LNCaP clone FGC (cell line): ENCODE measurements at regions not wholly inside any gene's neighbourhood (a gene's known extent, or its start where the extent isn't known, plus 50 kb on each side); places are given as distances from the start of the nearest gene placed in this dataset.

Source experiments
- DNase-seq: peaks from one replicate; pipeline ENCODE4 v3.0.0-alpha.2; 2011; ENCODE audit warnings: low read depth
- H3K4me3 ChIP-seq: 2 replicates; pipeline ENCODE4 v1.5.1; 2011; ENCODE audit warnings: mild to moderate bottlenecking, low read depth, low read length, control low read depth
- TF ChIP-seq, protein P1 (sequence below): IDR thresholded peaks from 2 replicates; pipeline ENCODE4 v1.5.1; 2012; ENCODE audit warnings: mild to moderate bottlenecking; ENCODE audit not compliant: control insufficient read depth, insufficient read depth; ENCODE audit errors: extremely low read depth

DNA sequence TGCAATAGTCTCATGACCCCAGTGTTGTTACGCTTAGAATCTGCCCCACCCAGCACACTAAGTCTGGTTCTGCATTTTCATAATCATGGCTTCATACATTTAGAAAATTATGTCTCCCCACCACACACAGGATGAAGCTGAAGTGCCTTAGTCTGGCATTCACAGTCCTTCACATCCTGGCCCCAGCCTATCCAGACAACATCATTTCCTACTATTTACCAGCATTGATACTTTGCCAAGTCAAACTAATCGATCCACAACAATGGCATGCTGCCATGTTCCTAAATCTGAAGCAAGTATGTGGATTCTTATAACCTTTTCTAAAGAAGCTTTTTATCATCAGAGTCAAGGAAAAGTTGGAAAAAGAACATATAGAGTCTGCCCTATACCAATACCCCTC, 132.4 kb upstream of the FBXL4 start:
- no peak for DNase-seq
- TF ChIP-seq, protein P1, sequence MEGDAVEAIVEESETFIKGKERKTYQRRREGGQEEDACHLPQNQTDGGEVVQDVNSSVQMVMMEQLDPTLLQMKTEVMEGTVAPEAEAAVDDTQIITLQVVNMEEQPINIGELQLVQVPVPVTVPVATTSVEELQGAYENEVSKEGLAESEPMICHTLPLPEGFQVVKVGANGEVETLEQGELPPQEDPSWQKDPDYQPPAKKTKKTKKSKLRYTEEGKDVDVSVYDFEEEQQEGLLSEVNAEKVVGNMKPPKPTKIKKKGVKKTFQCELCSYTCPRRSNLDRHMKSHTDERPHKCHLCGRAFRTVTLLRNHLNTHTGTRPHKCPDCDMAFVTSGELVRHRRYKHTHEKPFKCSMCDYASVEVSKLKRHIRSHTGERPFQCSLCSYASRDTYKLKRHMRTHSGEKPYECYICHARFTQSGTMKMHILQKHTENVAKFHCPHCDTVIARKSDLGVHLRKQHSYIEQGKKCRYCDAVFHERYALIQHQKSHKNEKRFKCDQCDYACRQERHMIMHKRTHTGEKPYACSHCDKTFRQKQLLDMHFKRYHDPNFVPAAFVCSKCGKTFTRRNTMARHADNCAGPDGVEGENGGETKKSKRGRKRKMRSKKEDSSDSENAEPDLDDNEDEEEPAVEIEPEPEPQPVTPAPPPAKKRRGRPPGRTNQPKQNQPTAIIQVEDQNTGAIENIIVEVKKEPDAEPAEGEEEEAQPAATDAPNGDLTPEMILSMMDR = no peak
- H3K4me3 ChIP-seq = no peak overlapping the region

DNA sequence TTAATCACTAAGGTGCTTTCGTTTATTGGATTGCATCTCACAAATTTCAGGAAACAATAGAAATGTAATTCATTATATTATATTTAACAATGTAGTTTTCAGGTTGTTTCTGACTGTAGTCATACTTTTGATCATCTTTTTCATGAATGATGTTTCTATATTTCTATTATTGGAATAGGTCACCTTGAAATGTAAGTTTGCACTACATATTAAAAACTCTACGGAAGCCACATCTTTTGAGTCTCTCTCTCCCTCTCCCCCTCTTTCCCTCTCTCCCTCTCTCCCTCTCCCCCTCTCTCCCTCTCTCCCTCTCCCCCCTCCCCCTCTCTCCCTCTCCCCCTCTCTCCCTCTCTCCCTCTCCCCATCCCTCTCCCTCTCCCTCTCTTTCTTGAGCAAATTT, 131.3 kb upstream of the FBXL4 start:
- TF ChIP-seq, protein P1 = no peak
- no peak for DNase-seq
- H3K4me3 ChIP-seq = no peak overlapping the region

DNA sequence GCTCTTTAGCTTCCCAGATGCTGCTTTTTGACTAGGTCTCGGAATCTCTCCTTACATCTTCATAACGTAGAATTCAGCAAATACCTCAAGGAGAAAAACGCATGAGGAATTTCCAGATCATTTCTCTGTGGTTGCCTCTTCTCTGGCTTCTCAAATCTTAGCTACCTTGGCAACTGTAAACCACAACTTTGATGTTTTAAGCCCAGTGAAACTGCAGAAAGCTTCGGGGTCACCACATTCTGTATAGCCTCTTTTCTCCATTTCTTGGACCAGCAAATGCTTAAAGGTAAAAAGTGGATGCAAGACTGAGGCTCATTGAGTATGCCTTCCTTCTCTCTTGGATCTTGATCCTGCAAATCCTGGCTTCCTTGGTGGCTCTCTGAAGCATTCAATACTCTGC, 125.5 kb upstream of the FBXL4 start:
- DNase-seq = no peak
- TF ChIP-seq, protein P1 = no peak
- no peak overlapping the region for H3K4me3 ChIP-seq

DNA sequence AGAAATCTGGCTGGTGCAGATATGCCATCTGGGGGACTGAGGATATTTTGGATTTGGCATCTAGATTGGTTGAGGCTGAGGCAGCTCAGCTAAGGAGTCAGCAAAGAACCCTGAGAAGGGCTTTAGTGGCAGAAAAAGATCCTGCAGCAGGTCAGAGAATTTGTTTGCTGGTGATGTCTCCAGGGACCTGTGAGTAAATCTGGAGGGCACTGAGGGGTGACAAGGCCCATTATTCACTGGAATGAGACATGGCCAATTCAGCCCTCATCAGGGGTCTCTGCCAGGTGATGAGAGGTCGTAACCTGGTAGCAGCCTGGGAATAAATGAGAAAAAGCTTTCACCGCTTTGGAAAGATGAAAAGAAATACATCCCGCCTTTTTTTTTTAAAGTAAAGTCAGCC, 118.3 kb upstream of the FBXL4 start:
- TF ChIP-seq, protein P1 = no peak
- DNase-seq = no peak
- H3K4me3 ChIP-seq = no peak overlapping the region

DNA sequence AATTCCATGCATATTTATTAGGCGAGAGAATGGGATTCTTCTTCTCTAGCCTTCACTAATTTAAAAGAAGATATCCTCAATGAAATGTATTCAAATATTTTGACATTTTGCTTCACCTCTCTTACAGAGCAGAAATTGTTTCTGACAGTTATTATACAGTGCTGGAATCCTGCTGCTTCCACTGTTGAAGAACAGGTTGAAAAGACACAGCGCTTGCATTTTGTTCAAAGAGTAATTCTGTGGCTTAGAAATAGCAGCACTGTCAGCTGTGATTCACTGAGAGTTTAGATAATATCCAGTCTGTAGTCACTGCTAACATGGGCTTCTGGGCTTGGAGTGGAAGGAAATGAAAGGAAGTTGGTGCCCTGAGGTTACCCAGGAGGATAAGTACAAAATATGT, 117.1 kb upstream of the FBXL4 start:
- H3K4me3 ChIP-seq = no peak overlapping the region
- TF ChIP-seq, protein P1 = no peak
- no peak for DNase-seq

DNA sequence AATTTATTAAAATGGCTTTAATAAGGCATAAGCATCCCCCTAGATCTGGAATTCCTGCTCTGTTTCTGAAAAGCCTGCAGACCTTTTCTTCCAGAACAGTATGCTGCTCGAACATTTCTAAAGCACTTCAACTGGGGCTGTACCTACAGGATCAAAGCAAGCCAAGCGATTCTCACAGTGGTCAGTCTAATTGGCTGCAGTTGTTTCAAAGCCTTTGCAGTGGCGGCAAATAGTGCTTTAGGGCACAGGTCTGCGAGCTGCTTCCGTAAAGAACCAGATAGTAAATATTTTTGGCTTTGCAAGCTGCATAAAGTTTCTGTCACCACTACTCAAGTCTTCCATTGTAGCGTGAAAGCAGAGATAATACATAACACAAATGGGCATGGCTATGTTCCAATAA, 88.9 kb upstream of the FBXL4 start:
- H3K4me3 ChIP-seq = no peak overlapping the region
- no peak for DNase-seq
- TF ChIP-seq, protein P1 = no peak

DNA sequence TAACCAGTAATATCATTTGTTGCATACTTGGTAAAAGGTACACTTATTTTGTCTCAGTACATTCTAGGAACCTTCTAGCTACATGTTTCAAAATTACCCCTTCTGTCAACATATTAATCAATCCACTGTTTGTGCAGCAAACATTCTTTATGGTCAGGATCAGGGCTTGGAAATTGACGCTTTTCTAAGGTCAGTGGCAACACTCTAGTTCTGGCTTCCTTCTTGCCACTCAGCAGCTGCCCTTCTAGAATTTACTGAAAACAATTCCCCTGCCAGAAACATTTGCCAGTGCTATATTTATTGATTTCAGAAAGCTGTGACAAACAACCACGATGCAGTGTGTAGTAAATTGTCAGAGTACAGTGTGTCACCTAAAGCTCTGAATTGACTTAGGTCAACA, 84.7 kb upstream of the FBXL4 start:
- no peak for DNase-seq
- H3K4me3 ChIP-seq = no peak overlapping the region
- TF ChIP-seq, protein P1 = no peak
